Astrocyte of the hippocampus (primary cell): ENCODE measurements at regions not wholly inside any gene's neighbourhood (a gene's known extent, or its start where the extent isn't known, plus 50 kb on each side); places are given as distances from the start of the nearest gene placed in this dataset.

ENCODE experiments used
- DNase-seq: peaks from one replicate; pipeline ENCODE4 v3.0.0; 2011; ENCODE audit warnings: low read depth, low spot score

DNA sequence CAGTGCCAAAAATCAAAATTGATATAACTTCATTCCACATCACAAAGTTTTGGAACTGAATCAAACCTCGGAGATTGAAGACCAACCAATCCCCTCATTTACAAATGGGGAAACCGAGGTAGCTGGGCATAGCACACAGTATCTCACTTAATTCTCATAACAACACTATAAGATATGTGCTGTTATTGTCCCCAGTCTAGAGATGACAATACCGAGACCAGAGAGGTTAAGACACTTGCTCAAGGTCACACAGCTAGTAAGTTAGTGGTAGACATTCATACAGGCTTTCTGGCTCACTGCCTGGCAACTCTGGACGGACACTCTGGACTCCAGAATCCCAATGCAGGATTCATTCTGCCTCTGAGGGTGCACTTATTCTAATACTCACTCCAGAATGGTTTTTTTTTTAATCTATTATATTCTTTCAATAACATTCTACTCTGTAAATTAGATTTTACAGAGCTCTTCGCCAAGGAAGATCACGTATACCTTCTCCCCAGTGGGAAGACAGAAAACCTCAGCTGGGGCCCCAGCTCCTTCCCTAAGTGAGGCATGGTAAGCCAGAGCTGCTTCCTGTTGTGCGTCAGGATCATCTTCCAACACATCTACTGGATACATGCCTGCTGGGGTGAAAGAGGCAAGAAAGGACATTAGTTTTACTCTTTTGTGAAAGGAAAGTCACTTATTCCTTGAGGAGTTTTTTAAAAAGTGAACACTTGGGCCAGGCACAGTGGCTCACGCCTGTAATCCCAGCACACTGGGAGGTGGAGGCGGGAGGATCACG is 128.4 kb upstream of the IGF1R start:
- DNase-seq = no peak

DNA sequence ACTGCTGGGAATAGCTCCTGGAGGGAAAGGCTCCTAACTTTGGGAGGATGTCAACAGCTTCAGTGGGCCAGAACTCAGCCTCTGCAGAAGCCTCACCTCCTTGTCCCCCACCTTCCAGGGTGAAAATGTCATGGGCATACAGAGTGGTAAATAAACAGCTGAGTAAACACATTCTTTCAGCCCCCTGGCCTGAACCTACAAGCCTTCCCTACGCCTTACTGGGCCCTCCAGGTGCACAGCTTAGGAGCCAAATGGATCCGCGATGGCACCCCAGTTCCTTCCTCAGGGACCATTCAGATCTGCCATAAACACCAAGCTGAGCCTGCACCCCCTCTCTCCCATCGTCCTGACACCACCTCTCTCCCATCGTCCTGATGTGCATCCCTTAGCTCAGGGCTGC is 126.2 kb upstream of the IGF1R start:
- no peak for DNase-seq

DNA sequence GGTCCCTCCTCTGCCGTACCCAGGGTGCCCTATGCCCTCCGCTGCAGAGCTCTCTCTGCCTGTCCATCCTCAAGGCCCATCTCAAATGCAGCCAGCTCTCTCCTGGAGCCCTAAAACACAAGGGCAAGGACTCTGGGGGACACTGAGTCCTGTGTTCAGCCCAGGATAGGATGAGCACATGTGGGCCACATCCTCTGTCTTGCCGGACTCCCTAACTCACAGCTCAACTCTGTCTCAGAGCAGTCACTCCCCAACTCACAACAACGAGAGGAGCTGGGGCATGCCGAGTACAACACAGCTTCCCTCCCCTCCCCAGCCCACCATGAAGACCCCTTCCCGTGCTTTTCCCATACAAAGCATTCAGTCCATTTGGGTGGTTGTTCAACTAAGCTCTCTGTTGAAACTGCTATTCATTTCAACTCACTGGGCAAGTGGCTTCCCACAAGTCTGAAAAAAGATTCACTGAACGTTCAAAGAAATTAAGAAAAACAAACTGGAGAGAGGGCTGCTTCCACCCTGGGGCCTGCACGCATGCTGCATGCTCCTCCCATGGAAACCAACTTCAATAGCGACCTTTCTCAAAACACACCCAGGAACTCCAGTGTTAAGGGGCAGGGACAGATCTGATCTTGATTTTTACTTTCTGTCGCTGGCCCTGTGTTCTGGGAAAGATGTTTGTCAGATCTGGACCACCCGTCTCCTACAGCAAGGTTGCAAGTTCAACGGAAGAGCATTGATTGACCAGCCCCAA is 124.3 kb upstream of the IGF1R start:
- no peak for DNase-seq

DNA sequence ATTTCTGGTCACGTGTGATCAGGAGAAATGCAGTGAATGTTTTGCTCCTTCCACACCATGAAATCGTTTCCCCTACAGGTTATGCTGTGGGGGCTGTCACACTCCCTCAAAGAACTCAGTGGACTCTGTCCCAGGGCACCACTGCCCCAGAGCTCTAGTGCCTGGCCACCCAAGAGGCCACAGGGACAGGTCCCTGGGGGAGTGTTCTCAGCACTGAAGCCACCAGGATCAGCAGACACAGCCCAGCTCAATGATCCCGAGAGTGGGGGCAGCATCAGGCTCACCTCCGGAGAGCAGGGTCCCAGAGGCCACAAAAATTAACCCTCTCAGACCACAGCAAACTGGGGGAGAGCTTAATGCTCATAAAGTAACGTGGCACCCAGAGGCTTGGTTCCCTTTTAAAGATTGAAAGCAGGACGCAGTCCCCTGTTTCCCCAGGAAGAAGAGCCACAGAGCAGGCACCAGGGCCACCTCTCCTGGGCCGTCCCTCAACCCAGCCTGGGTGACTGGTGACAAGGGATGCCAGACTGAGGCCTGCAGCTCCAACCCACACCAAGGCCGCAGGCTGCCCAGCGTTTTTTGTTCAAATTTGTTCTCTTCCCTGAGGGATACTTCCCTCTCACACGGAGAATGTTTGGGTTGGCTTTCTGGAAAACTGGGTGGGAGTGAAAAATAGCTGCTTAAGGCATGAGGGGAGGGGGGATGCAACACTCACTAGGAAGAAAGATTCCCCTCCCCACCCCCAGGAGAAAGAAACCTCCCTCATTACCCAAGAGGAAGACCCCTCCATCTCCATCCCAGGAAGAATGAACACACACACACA is 123.3 kb upstream of the IGF1R start:
- no peak for DNase-seq

DNA sequence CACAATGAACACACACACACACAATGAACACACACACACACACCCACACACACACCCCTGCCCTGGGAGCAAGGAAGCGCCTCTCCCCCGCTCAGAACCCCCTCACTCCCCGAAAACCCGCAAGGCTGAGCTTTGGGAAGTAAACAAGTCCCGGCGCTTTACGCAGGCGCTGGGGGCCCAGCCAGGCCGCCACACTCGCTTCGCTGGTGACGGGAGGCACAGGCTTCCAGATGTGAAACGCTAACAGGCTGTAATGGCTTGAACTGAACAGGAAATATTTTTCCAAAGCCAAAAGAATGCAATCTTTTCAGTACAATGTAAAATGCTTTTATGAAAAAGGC is 122.7 kb upstream of the IGF1R start:
- DNase-seq = no peak

DNA sequence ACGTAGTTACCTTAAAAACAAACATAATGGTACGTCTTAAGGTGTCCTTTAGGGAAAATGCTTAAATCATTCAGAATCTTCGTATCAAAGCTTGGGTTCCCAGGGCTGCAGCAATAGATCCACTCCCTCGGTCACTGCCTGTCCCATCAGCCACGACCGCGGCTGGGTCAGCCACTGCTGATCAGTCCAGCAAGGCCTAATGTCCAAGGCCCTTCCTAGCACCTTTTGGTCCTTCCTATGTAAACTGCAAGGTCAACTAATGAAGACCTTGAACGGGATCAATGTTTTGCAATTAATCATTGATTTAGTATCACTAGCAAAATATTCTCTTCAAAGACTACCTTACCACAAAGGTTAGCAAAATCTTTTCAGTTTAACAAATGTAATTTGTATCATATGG is 122.2 kb upstream of the IGF1R start:
- DNase-seq = no peak

DNA sequence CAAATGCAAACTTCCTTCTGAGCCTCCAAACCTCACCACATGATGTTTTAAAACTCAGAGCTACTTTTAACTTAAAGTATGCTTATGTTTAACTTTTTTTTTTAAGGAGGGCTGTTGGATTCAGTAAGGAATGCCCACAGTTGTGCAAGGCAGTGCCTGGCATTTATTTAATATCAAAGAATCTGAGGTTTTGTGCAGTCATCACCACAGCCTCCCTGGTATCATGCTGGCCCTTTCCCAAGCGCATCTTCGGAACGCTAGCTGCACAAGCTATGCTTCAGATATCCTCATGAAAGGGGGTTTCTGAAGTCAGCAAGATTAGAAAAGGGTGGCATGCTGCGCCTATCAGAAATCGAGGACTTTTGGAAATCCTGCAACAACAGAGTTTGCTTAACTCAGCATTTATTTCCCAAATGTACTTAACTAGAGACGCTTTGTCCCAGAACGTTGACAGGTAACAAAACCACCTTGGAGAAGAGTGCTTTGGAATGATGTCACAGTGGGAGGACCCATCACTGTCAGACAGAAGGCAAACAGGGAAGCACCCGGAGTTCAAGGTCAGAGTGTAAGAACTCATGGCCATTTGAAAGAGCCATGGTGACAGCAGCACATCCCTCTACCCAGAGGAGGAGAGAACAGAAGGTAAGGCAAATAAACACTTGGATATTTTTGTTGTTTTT is 120.2 kb upstream of the IGF1R start:
- DNase-seq = no peak

DNA sequence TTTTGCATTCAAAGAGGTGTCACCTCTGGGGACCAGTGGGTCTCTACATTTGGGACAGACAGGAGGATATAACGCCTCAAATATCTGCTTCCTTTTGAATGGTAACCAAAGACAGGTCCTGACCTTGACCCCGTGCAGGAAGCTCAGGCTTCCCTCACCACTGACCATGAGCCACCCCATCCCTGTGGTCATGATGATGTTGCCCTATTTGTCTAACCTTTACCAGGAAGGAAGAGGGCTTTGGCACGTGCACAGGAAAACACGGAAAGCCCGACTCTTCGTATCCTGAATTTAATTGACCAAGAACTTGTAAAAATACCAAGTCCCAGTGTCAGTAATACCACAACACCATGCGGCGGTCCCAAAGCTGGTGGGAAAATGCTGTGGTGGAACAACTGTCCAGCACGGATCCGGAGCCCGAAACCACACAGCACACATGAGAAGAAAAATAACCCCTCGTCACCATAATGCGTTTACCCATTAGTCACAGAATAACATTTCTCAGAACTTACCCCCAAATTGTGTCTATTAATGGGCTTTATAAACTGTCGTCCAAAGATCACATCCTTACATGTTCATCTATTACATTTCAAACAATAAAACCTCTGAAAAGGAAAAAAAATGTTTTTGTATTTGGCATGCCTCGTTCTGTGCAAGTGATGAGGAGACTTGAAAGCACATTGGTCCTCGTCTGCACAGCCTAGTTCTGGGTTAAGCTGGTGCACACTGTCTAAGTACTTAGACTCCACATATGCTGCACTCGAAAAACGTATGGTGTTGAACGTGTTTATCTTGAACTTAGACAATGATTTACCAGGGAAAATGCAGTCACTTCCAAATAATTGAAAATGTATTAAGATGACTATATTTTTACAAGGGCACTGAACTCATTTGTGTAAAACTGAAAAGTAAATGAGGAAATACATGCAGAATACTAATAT is 118.9 kb upstream of the IGF1R start:
- no peak for DNase-seq

DNA sequence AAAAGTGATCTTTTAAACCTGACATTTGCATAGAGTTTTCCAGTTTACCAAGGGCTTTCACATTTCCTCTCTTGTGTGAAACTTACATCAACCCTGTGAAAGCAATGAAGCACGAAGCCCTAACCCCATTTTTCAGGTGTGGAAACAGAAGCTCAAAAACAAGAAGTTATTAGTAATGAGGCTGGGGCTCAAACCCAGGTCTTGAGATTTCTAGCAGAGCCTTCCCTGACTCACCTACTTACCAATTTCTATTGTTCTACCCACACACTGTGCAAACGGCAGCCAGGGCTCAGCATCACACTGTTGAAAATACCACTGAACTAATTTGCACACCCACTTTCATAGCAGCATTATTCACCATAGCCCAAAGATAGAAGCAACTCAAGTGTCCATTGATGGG is 117.8 kb upstream of the IGF1R start:
- DNase-seq = no peak

DNA sequence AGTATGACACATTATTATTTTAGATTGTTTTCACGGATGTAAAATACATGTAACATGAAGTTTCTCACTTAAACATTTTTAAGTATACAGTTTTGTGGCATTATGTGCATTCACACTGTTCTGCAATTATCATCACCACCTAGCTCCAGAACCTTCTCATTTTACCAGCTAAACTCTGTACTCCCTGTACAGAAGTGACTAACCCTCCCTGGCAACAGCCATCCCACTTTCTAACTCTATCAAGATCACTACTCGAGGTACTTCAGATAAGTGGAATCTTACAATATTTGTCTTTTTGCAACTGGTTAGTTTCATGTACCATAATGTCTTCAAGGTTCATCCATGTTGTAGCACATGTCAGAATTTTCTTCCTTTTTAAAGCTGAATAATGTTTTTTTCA is 116.3 kb upstream of the IGF1R start:
- DNase-seq = no peak

DNA sequence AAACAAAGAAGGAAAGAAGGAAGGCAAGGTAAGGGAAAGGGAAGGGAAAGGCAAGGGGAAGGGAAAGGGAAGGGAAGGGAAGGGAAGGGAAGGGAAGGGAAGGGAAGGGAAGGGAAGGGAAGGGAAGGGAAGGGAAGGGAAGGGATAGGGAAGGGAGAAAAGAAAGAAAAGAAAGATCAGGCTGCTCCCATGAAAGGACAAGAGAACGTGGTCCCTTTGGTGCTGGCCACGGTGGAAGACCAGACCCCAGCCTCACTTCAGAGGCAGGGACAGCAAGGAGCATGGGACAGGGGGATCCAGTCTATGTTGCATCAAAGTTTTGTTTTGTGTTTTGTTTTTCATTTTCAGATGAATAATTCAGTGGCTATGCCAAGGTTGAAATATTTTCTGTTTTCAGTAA is 111.4 kb upstream of the IGF1R start:
- DNase-seq = no peak

DNA sequence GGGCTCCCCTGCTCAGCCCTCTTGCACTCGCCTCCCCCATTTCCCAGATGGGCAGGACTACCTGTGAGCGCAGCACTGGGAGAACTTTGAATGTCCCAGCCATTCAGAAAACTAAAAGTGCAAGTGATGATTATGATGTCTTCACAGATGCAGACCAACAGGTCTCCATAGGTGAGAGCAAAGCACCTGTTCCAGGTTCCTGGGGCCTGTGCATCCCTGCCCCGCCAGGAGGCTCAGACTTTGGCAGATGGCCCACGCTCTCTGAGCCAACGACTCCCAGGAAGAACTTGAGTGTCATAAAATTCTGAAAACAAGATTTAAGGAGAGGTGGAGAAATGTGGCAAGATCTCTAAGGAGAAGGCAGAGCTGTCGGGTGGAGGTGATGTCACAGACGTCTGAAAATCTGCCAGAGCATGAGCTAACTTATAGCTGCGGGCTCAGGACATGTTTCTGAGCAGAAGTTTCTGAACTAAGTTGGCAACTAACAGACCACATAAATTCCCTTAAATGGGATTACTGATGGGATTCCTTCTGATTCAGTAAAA is 110.8 kb upstream of the IGF1R start:
- DNase-seq = no peak

DNA sequence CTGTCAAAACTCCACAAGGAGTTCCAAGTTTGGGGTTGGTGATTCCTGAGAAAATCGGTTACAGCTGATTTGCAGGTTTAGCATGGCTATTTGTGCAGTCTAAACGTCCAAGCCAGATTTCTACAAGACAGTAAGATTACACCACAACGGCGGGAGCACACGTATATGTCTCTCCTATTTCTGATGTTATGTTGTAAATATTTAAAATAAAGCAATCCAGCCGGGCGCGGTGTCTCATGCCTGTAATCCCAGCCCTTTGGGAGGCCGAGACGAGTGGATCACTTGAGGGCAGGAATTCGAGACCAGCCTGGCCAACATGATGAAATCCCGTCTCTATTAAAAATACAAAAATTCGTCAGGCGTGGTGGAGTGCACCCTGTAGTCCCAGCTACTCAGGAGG is 106.8 kb upstream of the IGF1R start:
- DNase-seq = no peak

DNA sequence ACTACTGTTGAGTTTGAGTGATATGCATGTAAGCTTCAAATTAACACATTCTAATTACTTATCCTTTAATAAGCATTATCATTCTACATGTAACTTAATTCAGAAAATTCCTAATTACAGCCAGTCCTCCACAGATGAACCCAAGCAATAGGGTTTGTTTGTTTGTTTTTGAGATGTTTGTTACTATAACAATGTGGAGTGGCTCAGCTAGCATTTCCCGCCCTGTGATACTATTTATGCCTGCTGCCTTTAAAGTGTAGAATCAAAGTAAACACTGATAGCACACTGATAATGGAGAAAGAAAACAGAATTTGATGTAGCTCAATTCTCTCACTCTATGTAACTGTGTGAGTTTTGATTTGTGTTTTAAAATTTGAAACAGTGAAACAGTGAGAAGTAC is 105.1 kb upstream of the IGF1R start:
- no peak for DNase-seq

DNA sequence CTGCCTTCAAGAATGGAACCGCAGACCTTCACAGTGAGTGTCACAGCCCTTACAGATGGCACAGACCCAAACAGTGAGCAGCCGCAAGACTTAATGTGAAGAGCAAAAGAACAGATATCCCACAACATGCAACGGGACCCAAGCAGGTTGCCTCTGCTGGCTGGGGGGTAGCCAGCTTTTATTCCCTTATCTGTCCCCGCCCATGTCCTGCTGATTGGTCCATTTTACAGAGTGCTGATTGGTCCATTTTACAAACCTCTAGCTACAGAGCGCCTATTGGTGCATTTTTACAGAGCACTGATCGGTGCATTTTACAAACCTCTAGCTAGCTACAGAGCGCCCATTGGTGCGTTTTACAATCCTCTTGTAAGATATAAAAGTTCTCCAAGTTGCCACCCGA is 102.0 kb upstream of the IGF1R start:
- no peak for DNase-seq

DNA sequence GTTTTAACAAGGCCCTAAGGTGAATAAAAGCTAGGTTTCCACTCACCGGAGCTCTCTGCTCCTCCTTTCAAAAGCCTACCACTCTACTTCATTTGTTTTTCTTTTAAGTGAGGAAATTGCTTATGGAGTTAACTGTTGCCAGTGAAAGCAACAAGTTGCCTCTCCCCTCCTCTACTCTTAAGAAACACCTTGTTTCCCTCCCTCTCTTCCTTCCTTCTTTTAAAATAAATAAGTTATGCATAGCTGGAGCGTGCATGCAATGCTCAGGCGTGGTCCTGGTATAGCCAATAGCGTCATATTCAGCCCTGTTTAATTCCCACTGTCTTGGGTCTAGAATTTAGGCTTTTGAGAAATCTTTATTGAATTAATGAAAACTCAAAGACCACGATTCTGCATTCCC is 101.1 kb upstream of the IGF1R start:
- no peak for DNase-seq

DNA sequence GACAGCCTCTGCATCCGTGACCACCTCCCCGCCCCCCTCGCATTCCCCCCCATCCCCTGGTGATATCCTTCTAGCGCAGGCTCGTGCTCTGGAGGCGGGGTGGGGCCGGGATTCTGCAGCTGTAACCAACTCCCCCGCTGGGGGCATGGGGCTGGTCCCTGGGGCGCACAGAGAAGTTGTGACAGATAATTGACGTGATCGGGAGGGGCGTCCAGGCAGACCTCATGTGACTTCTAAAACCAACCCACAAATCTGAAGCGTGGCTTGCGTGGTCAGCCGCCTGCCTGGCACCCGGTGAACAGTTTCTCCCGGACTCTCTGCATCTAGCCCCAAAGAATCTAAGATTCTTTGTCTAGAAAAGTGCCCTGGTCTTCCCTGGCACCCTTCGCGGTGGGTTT is 100.6 kb upstream of the IGF1R start:
- DNase-seq = no peak

DNA sequence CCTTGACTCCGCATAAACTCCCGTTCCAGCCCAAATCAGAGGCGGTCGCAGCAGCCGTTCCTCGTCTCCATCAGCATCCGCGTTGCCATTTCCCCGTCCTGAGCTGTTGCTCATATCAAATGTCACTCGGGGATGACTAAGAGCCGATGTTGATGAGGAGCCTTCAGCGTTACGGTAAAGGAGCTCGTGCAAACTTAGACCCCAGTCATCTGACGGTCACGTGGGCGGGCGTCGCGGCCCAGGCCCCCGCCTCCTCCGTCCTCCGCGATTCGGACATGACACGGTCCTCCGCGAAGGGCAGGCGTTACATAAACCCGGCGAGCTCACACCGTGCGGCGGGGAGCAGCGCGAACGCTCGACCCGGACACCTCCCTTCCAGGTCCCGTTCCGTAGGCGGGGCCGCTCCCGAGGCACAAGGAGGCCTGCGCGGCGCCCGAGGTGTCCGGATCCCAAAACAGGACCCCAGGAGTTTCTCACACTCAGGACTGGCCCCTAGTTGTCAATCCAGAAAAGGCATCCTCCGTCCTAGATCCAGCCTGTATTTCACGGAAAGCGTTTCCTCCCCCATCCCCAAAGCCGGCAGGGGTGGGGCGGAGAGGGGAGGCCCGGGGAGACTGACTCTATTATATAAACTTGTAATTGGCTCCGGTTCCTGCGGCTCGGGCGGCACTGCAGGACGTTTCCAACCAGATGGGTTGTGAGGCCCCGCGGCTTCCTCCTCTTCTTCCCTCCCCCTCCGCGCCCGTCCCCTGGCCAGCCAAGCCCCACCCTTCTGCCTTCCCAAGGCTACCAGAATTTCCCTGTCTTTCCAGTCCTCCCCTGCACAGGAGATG is 100.0 kb upstream of the IGF1R start:
- peak; percentile 78 for DNase-seq

DNA sequence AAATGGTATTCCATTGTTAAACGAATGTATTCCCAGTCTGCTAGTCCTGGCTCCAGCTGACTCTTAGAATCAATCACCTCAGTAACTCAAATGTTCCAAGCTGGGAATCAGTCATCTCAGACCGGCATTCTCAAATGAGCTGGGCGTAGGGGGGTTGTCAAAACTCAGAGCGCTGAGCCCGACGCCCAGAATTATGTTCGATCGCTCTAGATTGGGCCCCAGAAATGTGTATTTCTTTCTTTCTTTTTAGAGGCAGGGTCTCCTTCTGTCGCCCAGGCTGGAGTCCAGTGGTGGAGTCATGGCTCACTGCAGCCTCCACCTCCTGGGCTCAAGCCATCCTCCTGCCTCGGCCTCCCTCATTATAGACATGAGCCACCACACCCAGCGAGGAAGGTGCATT is 99.3 kb upstream of the IGF1R start:
- no peak for DNase-seq

DNA sequence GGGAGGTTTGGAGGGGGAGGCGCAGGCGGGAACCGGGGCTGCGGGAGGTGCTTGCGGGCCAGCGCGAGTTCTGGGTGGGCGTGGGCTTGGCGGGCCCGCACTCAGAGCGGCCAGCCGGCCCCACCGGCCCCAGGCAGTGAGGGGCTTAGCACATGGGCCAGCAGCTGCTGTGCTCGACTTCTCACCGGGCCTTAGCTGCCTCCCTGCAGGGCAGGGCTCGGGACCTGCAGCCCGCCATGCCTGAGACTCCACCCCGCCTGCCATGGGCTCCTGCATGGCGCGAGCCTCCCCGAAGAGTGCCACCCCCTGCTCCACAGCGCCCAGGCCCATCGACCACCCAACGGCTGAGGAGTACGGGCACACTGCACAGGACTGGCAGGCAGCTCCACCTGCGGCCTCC is 98.6 kb upstream of the IGF1R start:
- no peak for DNase-seq
